Epithelial cell of esophagus (primary cell): ENCODE measurements at regions not wholly inside any gene's neighbourhood (a gene's known extent, or its start where the extent isn't known, plus 50 kb on each side); places are given as distances from the start of the nearest gene placed in this dataset.
"Not testable (repeated sequence)": the region's sequence is repeated elsewhere in the genome, so short reads cannot be mapped to it uniquely, and the experiment has no call there.

Experiments used
- DNase-seq: peaks from one replicate; pipeline ENCODE4 v3.0.0; 2010; ENCODE audit warnings: low read depth
- H3K4me3 ChIP-seq: 2 replicates; pipeline ENCODE4 v1.5.1; 2011; ENCODE audit warnings: mild to moderate bottlenecking, low read length, control low read depth
- CTCF ChIP-seq: IDR thresholded peaks from 2 replicates; pipeline ENCODE4 v1.5.1; 2011; ENCODE audit warnings: low read depth, mild to moderate bottlenecking, low read length, control low read depth, inconsistent platforms; ENCODE audit not compliant: insufficient read depth; ENCODE audit errors: missing control alignments

- DNase-seq: no peak
- no peak overlapping the region for H3K4me3 ChIP-seq
- TF ChIP-seq CTCF: no peak
These were observed 73.5 kb downstream of the DNAJB9 start for GRCh38 chr7:108643136-108643535.

GRCh38 chr7:108648989-108649388 is 79.3 kb downstream of the DNAJB9 start:
- DNase-seq: no peak
- TF ChIP-seq CTCF: no peak
- H3K4me3 ChIP-seq: no peak overlapping the region

- TF ChIP-seq CTCF: no peak
- peak; percentile 4 for DNase-seq
- no peak overlapping the region for H3K4me3 ChIP-seq
These were observed 80.8 kb downstream of the DNAJB9 start for GRCh38 chr7:108650467-108650866.

- no peak overlapping the region for H3K4me3 ChIP-seq
- no peak for DNase-seq
- no peak for TF ChIP-seq CTCF
These were observed 83.2 kb downstream of the DNAJB9 start for GRCh38 chr7:108652886-108653285.

GRCh38 chr7:108653526-108653925 is 83.9 kb downstream of the DNAJB9 start:
- DNase-seq: peak; percentile 40
- no peak for TF ChIP-seq CTCF
- H3K4me3 ChIP-seq: no peak overlapping the region

GRCh38 chr7:108657140-108657726 is 87.6 kb downstream of the DNAJB9 start:
- not testable (repeated sequence) for H3K4me3 ChIP-seq, DNase-seq

- no peak for TF ChIP-seq CTCF
- H3K4me3 ChIP-seq: no peak overlapping the region
- DNase-seq: no peak
These were observed 89.6 kb downstream of the DNAJB9 start for GRCh38 chr7:108659261-108659660.
